Ishikawa (cell line): ENCODE measurements at regions not wholly inside any gene's neighbourhood (a gene's known extent, or its start where the extent isn't known, plus 50 kb on each side); places are given as distances from the start of the nearest gene placed in this dataset.

Experiments
- CEBPB ChIP-seq: IDR thresholded peaks from 2 replicates; pipeline ENCODE4 v1.6.1; 2012
- EP300 ChIP-seq: IDR thresholded peaks from 2 replicates; pipeline ENCODE4 v1.6.1; 2012; ENCODE audit warnings: borderline replicate concordance

- TF ChIP-seq CEBPB (no peak), EP300 (no peak)
Observed at GRCh38 chrX:43003204-43003565, 225.2 kb upstream of the PPP1R2C start.
